ENCODE measurements at regions not wholly inside any gene's neighbourhood (a gene's known extent, or its start where the extent isn't known, plus 50 kb on each side); places are given as distances from the start of the nearest gene placed in this dataset.
A peak's percentile ranks its signal among the peaks of the same experiment; 100 is the strongest.

DNA sequence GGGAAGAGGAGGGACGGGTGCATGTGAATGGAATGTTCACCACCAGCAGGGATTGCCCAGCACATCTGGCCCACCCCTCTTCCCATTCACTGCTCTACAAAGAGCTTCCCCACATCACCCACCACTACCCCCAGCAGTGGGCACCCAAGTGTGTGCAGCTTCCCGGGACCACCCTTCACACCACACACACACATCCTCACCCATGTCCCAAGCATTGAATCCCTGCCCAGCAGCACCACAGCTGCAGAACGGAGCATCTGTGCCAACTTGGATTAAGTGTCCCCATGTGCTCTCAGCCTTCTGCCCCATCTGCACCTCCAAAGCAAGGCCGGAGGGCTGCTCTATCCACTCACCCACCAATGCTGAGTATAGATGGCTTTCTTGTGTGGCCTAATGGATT lies 141.4 kb downstream of the PSMG1 start:
- H3K79me2 ChIP-seq (ENCODE audit: control insufficient read depth, insufficient read depth, low read length), result no peaks in the 10 kb centered on the region
- ChIA-PET CTCF (interaction anchor here (1.5 to 3.2 kb wide), 2 partner anchors 18 to 35 kb away, joined by 5 to 13 read pairs; no protein-coding TSS in a partner anchor), POLR2A (no interaction called here)
- dilution Hi-C loops (cut with MboI; ENCODE audit: extremely low pct_ligation_motif_present, low sequenced_read_pairs) (no loop called here), intact Hi-C loops (cut with micrococcal nuclease) (loop anchor here (2.0 kb wide), 2 partner anchors 25 to 37 kb away; no protein-coding TSS in a partner anchor)
- H3K9me3 ChIP-seq (replicated peaks; ENCODE audit: control insufficient read depth, insufficient read depth, low read length), result no peaks in the 10 kb centered on the region
- no peaks in the 10 kb centered on the region for H3K9me1 ChIP-seq (replicated peaks; ENCODE audit: control insufficient read depth, extremely low read depth, insufficient read depth, low read length)
- DNase-seq (ENCODE audit: low read depth, low spot score) (no peak), FAIRE-seq (no peak)
- BruUV-seq (replicated peaks), result no TSS peak
- H2AFZ ChIP-seq (ENCODE audit: low read depth, low read length), result no peak overlapping the region
- no peak overlapping the region for H3K4me2 ChIP-seq (ENCODE audit: insufficient read depth, low read length)
- TF ChIP-seq JUN (IDR thresholded peaks at IDR 0.05; ENCODE audit: borderline replicate concordance, insufficient read depth, insufficient read length, low read depth), result no peak
- H3K27ac ChIP-seq (ENCODE audit: insufficient read depth, low read depth, low read length), result no peak overlapping the region
- no peaks in the 10 kb centered on the region for H3K36me3 ChIP-seq (ENCODE audit: control insufficient read depth in 2 of 2, extremely low read depth in 1 of 2, insufficient read depth in 2 of 2, low read length in 2 of 2)
- no peak overlapping the region for H3K9ac ChIP-seq (replicated peaks; ENCODE audit: extremely low read depth, insufficient read depth, low read length)
- H3K4me3 ChIP-seq (replicated peaks in 1 of 3; ENCODE audit: insufficient read depth in 1 of 3, low read depth in 1 of 3, low read length in 3 of 3), result no peak overlapping the region
- no peaks in the 10 kb centered on the region for H3K27me3 ChIP-seq (ENCODE audit: control insufficient read depth in 2 of 2, insufficient read depth in 2 of 2, low read length in 2 of 2)
- peaks cover 31% of the 10 kb centered on the region for H3K4me1 ChIP-seq (ENCODE audit: control insufficient read depth, extremely low read depth, insufficient read depth, low read length)
- H4K20me1 ChIP-seq (replicated peaks; ENCODE audit: control insufficient read depth, extremely low read depth, insufficient read depth, low read length), result no peaks in the 10 kb centered on the region

GRCh38 chr21:39040494-39041110 lies 142.6 kb downstream of the PSMG1 start:
- Histone ChIP-seq H4K20me1 (replicated peaks; ENCODE audit: control insufficient read depth, extremely low read depth, insufficient read depth, low read length) (no peaks in the 10 kb centered on the region), H3K36me3 (ENCODE audit: control insufficient read depth in 2 of 2, extremely low read depth in 1 of 2, insufficient read depth in 2 of 2, low read length in 2 of 2) (no peaks in the 10 kb centered on the region), H3K27ac (ENCODE audit: insufficient read depth, low read depth, low read length) (peak overlapping the region; percentile 39), H2AFZ (ENCODE audit: low read depth, low read length) (peak overlapping the region; percentile 55), H3K4me2 (ENCODE audit: insufficient read depth, low read length) (peak overlapping the region; percentile 68), H3K4me3 (replicated peaks in 1 of 3; ENCODE audit: insufficient read depth in 1 of 3, low read depth in 1 of 3, low read length in 3 of 3) (peak overlapping the region in 1 of 3 experiments; percentile 26), H3K9ac (replicated peaks; ENCODE audit: extremely low read depth, insufficient read depth, low read length) (peak overlapping the region; percentile 28), H3K79me2 (ENCODE audit: control insufficient read depth, insufficient read depth, low read length) (no peaks in the 10 kb centered on the region), H3K27me3 (ENCODE audit: control insufficient read depth in 2 of 2, insufficient read depth in 2 of 2, low read length in 2 of 2) (no peaks in the 10 kb centered on the region), H3K9me3 (replicated peaks; ENCODE audit: control insufficient read depth, insufficient read depth, low read length) (no peaks in the 10 kb centered on the region), H3K4me1 (ENCODE audit: control insufficient read depth, extremely low read depth, insufficient read depth, low read length) (peaks cover 28% of the 10 kb centered on the region), H3K9me1 (replicated peaks; ENCODE audit: control insufficient read depth, extremely low read depth, insufficient read depth, low read length) (no peaks in the 10 kb centered on the region)
- TF ChIP-seq MAX (IDR thresholded peaks at IDR 0.05; ENCODE audit: insufficient read depth, insufficient read length), result no peak
- peak; percentile 26 for TF ChIP-seq FOS (IDR thresholded peaks at IDR 0.05; ENCODE audit: borderline replicate concordance, insufficient read depth, low read length)
- peak; percentile 64 for TF ChIP-seq POLR2AphosphoS5 (IDR thresholded peaks at IDR 0.05; ENCODE audit: insufficient read depth, low read depth, low read length)
- no peak for TF ChIP-seq POLR2A (IDR thresholded peaks at IDR 0.05; ENCODE audit: low read depth, low read length)
- TF ChIP-seq GATA2 (IDR thresholded peaks at IDR 0.05; ENCODE audit: insufficient read depth, insufficient read length, low read depth, low read length), result peak; percentile 86
- no peak for TF ChIP-seq EZH2 (IDR thresholded peaks at IDR 0.05; ENCODE audit: borderline replicate concordance, low read depth, low read length, severe bottlenecking)
- ChIA-PET CTCF (interaction anchor here (1.0 to 3.2 kb wide), 5 partner anchors 17 to 47 kb away, joined by 3 to 13 read pairs (median 5); no protein-coding TSS in a partner anchor), POLR2A (no interaction called here)
- FAIRE-seq, result peak; percentile 95
- dilution Hi-C loops (cut with MboI; ENCODE audit: extremely low pct_ligation_motif_present, low sequenced_read_pairs), result no loop called here
- intact Hi-C loops (cut with micrococcal nuclease), result loop anchor here (1.0 to 2.0 kb wide), 3 partner anchors 26 to 47 kb away; no protein-coding TSS in a partner anchor
- peak; percentile 63 for DNase-seq (ENCODE audit: low read depth, low spot score)
- no TSS peak for BruUV-seq (replicated peaks)

Data from endothelial cell of umbilical vein (primary cell).